GM18508 (cell line): ENCODE measurements at regions not wholly inside any gene's neighbourhood (a gene's known extent, or its start where the extent isn't known, plus 50 kb on each side); places are given as distances from the start of the nearest gene placed in this dataset.

ENCODE experiments used
- ATAC-seq: cut with Tn5 transposase; IDR thresholded peaks from one replicate; pipeline ENCODE4 v1.9.1; 2021; ENCODE audit warnings: moderate number of reproducible peaks; ENCODE audit not compliant: insufficient read depth, unreplicated experiment

- no peak for ATAC-seq
Measured at GRCh38 chr1:83022206-83022605, 976.7 kb downstream of the TTLL7 start.

DNA sequence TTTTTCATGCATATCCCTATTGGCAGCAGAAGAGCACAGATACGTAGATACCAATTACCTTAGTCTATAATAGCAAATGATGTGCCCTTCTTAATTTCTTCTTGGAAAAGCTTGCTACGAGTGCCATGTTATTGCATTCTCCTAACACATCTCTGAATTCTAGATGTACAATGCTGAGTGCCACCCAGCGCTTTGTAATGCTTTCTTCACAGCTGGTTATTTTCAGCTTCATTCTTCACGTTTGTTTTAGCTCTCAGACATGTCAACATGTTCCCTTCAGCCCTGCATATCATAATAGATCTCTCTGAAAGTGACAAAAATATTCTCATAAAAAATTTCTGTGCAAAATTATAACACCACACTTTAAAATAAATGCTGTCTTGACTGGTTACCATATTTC, 981.2 kb downstream of the TTLL7 start:
- no peak for ATAC-seq

DNA sequence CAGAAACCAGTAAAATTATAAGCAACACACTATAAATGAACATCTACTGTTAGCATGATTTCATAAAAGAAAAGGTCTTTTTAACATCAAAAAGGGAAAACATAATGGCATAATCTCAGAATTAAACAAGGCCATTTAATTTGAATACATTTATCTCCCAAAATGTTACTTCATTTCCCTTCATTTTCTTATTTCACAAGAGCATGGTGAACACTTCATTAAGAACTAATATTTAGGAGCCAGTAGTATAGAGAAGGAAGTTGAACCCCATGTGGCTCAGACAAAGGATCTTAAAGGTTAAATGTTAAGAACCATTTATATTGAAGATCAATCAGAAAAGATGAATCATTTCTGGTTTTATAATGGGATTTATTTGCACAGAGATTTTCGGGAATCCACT, 981.7 kb downstream of the TTLL7 start:
- ATAC-seq: no peak

DNA sequence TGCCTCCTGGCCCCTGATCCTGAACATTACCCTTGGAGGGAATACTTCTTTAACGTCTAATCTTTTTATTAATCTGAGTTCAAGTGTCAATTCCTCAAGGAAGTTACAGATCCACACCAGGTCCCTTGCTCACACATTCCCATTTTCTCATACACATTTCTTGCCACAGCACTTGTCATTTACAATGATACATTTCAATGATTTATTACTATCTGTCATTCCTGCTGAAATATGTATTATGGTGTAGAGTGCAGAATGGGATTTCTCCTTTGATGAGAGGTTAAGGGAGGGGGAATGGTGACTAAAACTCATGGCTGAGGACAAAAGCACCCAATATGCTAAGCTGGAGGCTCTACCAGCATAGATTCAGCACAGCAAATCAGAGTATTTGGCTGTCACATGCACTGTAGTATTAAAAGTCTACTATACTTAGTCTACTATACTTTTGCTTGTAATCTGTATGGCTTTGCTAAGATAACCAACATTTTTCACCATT, 982.5 kb downstream of the TTLL7 start:
- ATAC-seq: no peak

DNA sequence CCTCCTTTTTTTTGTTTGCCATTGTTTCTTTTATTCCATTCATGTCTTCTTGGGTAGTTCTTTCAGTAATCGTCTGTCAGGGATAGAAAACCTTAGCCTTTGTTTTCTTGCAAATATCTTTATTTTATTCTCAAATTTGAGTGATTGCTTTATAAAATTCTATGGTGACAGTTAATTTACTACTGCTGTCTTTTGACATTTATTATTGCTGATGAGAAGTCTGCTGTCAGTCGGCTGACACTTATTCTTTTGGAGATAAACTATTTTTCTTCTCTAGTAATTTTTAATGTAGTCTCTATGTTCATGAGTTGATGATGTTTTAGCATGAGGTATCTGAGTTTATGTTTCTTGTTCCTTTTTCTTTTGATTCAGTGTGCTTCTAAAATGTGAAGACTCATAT, 983.8 kb downstream of the TTLL7 start:
- no peak for ATAC-seq

- no peak for ATAC-seq
Measured at GRCh38 chr1:83012950-83013349, 986.0 kb downstream of the TTLL7 start.

- ATAC-seq: no peak
Measured at GRCh38 chr1:83011265-83011664, 987.7 kb downstream of the TTLL7 start.

- ATAC-seq: no peak
Measured at GRCh38 chr1:83006271-83006670, 992.7 kb downstream of the TTLL7 start.

GRCh38 chr1:83000286-83000685, 998.6 kb downstream of the TTLL7 start:
- ATAC-seq: no peak

- ATAC-seq: no peak
Measured at GRCh38 chr1:82995951-82996350, 1003.0 kb downstream of the TTLL7 start.

GRCh38 chr1:82994616-82995263, 1004.2 kb downstream of the TTLL7 start:
- ATAC-seq: no peak

GRCh38 chr1:82991569-82991968, 1007.4 kb downstream of the TTLL7 start:
- no peak for ATAC-seq

DNA sequence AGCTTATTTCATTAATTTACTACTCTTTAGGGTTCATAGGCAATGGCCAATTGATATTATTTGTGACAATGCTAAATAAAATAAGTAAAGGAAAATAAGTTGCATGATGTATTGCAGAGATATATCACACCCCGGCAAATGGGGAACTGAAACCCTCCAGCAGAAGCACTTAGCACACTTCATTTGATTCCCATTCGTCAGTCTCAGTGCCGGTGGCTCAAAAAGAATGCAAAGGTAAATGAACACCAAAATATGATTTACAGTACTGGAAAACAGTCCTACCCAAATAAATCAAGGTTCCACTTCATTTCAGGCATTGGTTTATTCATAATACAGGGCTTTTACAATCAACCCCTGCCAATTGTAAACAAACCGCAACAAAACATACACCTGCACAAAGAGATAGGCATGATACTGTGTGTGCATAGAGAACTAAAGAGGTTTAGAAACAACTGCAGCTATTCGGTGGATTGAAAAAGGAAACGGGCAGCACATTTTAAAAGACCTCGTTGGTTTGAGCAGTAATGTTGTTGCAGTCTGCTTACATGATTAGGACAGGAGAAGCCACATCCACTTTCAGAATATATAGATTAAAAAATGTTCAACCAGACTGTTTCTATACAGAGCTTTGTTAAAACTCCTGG, 1019.2 kb downstream of the TTLL7 start:
- peak; percentile 95 for ATAC-seq

GRCh38 chr1:82978461-82979324, 1020.2 kb downstream of the TTLL7 start:
- ATAC-seq: no peak

- ATAC-seq: no peak
Measured at GRCh38 chr1:82972841-82973553, 1025.9 kb downstream of the TTLL7 start.

DNA sequence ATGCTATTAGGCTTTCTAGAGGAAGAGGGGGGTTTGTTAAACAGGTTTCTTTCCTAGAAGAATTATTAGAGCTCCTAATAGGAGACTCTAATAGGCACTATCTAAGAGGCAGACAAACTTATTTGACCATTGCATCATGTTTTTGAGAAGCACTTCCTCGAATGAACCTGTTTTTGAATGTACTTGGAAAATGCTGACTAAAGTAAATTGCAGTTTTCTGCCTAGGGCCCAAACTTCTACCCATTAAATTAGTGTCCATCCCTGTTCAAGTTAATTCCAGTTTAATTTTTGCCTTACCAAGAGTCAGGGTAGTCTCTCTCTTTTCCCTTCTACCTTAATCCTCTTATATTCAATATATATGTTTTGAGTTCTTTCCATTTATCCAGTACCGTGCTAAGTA, 1029.6 kb downstream of the TTLL7 start:
- no peak for ATAC-seq

- ATAC-seq: no peak
Measured at GRCh38 chr1:82962658-82963057, 1036.3 kb downstream of the TTLL7 start.

- ATAC-seq: no peak
Measured at GRCh38 chr1:82950606-82951200, 1048.2 kb downstream of the TTLL7 start.

DNA sequence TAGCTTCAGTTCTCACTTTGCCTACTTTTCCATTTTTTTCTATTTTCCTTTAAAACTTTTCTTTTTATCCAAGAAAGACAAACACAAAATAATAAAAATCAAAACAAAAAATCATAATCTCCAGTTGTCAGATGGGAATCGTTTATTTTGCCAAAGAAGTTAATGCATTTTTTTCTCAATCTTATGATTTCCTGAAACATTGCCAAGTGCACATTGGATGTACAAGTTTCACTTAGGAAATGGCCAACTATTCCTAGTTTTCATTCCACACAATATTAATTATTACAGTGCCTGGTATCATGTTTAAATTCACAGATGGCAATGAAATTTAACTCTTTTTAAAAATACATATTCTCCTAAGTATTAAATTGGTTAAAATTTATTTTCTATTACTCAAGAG, 1050.5 kb downstream of the TTLL7 start:
- no peak for ATAC-seq

- no peak for ATAC-seq
Measured at GRCh38 chr1:82947278-82947677, 1051.7 kb downstream of the TTLL7 start.
